ENCODE measurements at regions not wholly inside any gene's neighbourhood (a gene's known extent, or its start where the extent isn't known, plus 50 kb on each side); places are given as distances from the start of the nearest gene placed in this dataset.

GRCh38 chr16:73549984-73550631 lies 502.2 kb upstream of the ZFHX3 start:
- H3K4me3 ChIP-seq (ENCODE audit: low read depth, low read length), result no peak overlapping the region
- TF ChIP-seq CTCF (IDR thresholded peaks at IDR 0.05; ENCODE audit: control insufficient read depth, extremely low read depth, insufficient read depth), result no peak
- no peak for DNase-seq (ENCODE audit: low read depth)

GRCh38 chr16:73547552-73548403 lies 499.9 kb upstream of the ZFHX3 start:
- no peak for DNase-seq (ENCODE audit: low read depth)
- H3K4me3 ChIP-seq (ENCODE audit: low read depth, low read length), result no peak overlapping the region
- TF ChIP-seq CTCF (IDR thresholded peaks at IDR 0.05; ENCODE audit: control insufficient read depth, extremely low read depth, insufficient read depth), result no peak

- no peak overlapping the region for H3K4me3 ChIP-seq (ENCODE audit: low read depth, low read length)
- no peak for TF ChIP-seq CTCF (IDR thresholded peaks at IDR 0.05; ENCODE audit: control insufficient read depth, extremely low read depth, insufficient read depth)
- no peak for DNase-seq (ENCODE audit: low read depth)
Measured at GRCh38 chr16:73546341-73546845, 498.5 kb upstream of the ZFHX3 start.

- TF ChIP-seq CTCF (IDR thresholded peaks at IDR 0.05; ENCODE audit: control insufficient read depth, extremely low read depth, insufficient read depth), result no peak
- no peak overlapping the region for H3K4me3 ChIP-seq (ENCODE audit: low read depth, low read length)
Measured at GRCh38 chr16:73545755-73546154, 497.8 kb upstream of the ZFHX3 start.

GRCh38 chr16:73545290-73545689 lies 497.4 kb upstream of the ZFHX3 start:
- TF ChIP-seq CTCF (IDR thresholded peaks at IDR 0.05; ENCODE audit: control insufficient read depth, extremely low read depth, insufficient read depth), result no peak
- no peak for DNase-seq (ENCODE audit: low read depth)
- H3K4me3 ChIP-seq (ENCODE audit: low read depth, low read length), result no peak overlapping the region

More at GRCh38 chr16:73545755-73546154, 497.8 kb upstream of the ZFHX3 start:
- DNase-seq (ENCODE audit: low read depth), result no peak

- no peak for DNase-seq (ENCODE audit: low read depth)
Measured at GRCh38 chr16:73544826-73545225, 496.9 kb upstream of the ZFHX3 start.

More at GRCh38 chr16:73544826-73545225, 496.9 kb upstream of the ZFHX3 start:
- no peak for TF ChIP-seq CTCF (IDR thresholded peaks at IDR 0.05; ENCODE audit: control insufficient read depth, extremely low read depth, insufficient read depth)
- H3K4me3 ChIP-seq (ENCODE audit: low read depth, low read length), result no peak overlapping the region
